Vagina (tissue), 2 donors: ENCODE measurements at regions not wholly inside any gene's neighbourhood (a gene's known extent, or its start where the extent isn't known, plus 50 kb on each side); places are given as distances from the start of the nearest gene placed in this dataset.
"Not testable (repeated sequence)": the region's sequence is repeated elsewhere in the genome, so short reads cannot be mapped to it uniquely, and the experiment has no call there.

Source experiments
- DNase-seq, 2 donors: peaks; one replicate each; pipeline ENCODE4 v3.0.0-alpha.2; 2017; ENCODE audit errors: extremely low spot score in 2 of 2
- H3K27ac ChIP-seq: fragments of 200-600 bp; sonication (generic); one replicate; pipeline ENCODE4 v1.5.1; 2019
- H3K27me3 ChIP-seq: fragments of 200-600 bp; sonication (generic); one replicate; pipeline ENCODE4 v1.5.1; 2019
- H3K36me3 ChIP-seq, 2 donors: fragments of 200-600 bp; sonication (generic); one replicate each; pipeline ENCODE4 v1.5.1; 2017 to 2019
- H3K4me1 ChIP-seq: fragments of 200-600 bp; sonication (generic); one replicate; pipeline ENCODE4 v1.5.1; 2019
- H3K4me3 ChIP-seq, 2 donors: fragments of 200-600 bp; sonication (generic); 1 replicate in 1 of 2; 2 replicates in 1 of 2; pipeline ENCODE4 v1.5.1; 2016 to 2019
- H3K9me3 ChIP-seq: fragments of 200-600 bp; sonication (generic); one replicate; pipeline ENCODE4 v1.5.1; 2019
- POLR2A ChIP-seq, 2 donors: fragments of 450-650 bp; IDR thresholded peaks; one replicate each; pipeline ENCODE4 v1.6.1; 2017; ENCODE audit warnings: antibody characterized with exemption in 2 of 2, mild to moderate bottlenecking in 2 of 2, moderate library complexity in 2 of 2
- POLR2AphosphoS5 ChIP-seq, 2 donors: sonication (generic); formaldehyde crosslinking; IDR thresholded peaks; one replicate each; pipeline ENCODE4 v1.9.0; 2017; ENCODE audit warnings: antibody characterized with exemption in 2 of 2, mild to moderate bottlenecking in 2 of 2, low read depth in 1 of 2; ENCODE audit not compliant: insufficient read depth in 1 of 2
- intact Hi-C: fragments of 100-400 bp; cut with DNase I; formaldehyde crosslinking; loops from one replicate; pipeline ENCODE4 v1.15.1; 2023
- TF ChIP-seq, protein P1 (sequence below), 3 experiments: fragments of 450-650 bp in 2 of 3; fragments of 200-600 bp in 1 of 3; sonication (generic) in 1 of 3; IDR thresholded peaks; one replicate each; pipeline ENCODE4 v1.5.1; 2017 to 2019; ENCODE audit warnings: antibody characterized with exemption in 3 of 3, mild to moderate bottlenecking in 2 of 3, moderate library complexity in 2 of 3

DNA sequence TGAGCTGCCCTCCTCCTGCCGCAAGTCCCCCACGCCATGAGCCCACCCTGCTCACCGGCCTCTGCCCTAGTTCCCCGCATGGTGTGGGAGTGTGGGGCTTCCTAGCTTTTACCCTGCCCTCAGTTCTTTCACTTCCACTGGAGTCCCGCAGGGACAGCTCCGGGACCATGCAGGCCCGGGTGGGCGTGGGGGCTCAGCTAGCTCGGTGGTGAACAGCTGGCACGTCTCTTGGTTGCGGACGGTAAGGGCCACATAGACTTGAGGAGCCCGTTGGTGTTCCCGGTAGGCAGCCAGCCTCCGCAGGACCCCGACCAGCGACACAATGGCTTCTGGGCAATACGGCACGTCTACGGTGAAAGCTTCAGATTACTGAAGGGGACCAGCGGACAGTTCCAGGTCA lies 108.9 kb upstream of the CCZ1B start:
- H3K9me3 ChIP-seq: no peaks in the 10 kb centered on the region
- TF ChIP-seq POLR2A (IDR thresholded peaks at IDR 0.05): no peak
- TF ChIP-seq, protein P1, sequence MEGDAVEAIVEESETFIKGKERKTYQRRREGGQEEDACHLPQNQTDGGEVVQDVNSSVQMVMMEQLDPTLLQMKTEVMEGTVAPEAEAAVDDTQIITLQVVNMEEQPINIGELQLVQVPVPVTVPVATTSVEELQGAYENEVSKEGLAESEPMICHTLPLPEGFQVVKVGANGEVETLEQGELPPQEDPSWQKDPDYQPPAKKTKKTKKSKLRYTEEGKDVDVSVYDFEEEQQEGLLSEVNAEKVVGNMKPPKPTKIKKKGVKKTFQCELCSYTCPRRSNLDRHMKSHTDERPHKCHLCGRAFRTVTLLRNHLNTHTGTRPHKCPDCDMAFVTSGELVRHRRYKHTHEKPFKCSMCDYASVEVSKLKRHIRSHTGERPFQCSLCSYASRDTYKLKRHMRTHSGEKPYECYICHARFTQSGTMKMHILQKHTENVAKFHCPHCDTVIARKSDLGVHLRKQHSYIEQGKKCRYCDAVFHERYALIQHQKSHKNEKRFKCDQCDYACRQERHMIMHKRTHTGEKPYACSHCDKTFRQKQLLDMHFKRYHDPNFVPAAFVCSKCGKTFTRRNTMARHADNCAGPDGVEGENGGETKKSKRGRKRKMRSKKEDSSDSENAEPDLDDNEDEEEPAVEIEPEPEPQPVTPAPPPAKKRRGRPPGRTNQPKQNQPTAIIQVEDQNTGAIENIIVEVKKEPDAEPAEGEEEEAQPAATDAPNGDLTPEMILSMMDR (IDR thresholded peaks at IDR 0.05): no peak
- no peak for TF ChIP-seq POLR2AphosphoS5 (IDR thresholded peaks at IDR 0.05; ENCODE audit: insufficient read depth in 1 of 2, low read depth in 1 of 2)
- H3K27me3 ChIP-seq: no peaks in the 10 kb centered on the region
- intact Hi-C loops: no loop called here
- H3K4me3 ChIP-seq: no peak overlapping the region
- no peaks in the 10 kb centered on the region for H3K36me3 ChIP-seq
- H3K4me1 ChIP-seq: no peaks in the 10 kb centered on the region
- DNase-seq: no peak
- no peak overlapping the region for H3K27ac ChIP-seq

DNA sequence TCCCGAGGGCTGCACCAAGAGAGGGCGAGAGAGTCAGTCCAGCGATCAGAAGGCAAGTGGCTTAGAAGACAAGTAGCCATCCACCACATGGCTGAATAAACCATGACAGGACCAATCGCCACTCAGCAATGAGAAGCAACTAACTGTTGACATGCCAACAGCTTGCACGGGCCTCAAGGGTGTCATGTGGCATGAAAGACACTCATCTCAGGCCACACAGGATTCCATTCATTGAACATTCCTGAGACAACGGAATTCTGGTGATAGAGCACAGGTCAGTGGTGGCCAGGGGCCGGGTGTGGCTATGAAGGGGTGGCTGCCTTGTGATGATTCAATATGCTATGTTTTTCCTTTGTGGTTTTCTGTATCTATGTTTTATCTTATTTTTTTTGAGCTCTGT lies 110.6 kb upstream of the CCZ1B start:
- H3K4me3 ChIP-seq, H3K4me1 ChIP-seq, H3K27ac ChIP-seq, H3K36me3 ChIP-seq, intact Hi-C loops, H3K27me3 ChIP-seq, DNase-seq, H3K9me3 ChIP-seq: not testable (repeated sequence)

DNA sequence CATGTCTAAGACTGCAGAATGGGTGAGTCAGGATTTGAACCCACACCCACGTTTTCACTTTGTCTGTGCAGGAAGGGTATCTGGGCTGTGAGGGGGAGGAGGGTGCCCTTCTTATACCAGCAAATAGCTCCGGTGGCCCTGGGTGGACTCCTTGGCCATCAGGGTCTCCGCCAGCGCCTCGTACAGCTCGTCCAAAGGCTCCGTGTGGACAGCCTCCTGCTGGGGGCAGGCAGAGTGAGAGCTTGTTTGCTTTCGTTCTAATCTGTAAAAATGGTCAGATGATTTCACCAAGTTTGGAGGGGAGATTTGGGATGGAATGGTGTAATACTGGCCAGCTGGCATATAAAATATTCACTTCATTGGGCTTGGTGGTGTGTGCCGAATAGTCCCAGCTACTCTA lies 111.7 kb upstream of the CCZ1B start:
- H3K4me1 ChIP-seq, H3K27me3 ChIP-seq, H3K36me3 ChIP-seq, DNase-seq, H3K4me3 ChIP-seq, H3K9me3 ChIP-seq, intact Hi-C loops, H3K27ac ChIP-seq: not testable (repeated sequence)

DNA sequence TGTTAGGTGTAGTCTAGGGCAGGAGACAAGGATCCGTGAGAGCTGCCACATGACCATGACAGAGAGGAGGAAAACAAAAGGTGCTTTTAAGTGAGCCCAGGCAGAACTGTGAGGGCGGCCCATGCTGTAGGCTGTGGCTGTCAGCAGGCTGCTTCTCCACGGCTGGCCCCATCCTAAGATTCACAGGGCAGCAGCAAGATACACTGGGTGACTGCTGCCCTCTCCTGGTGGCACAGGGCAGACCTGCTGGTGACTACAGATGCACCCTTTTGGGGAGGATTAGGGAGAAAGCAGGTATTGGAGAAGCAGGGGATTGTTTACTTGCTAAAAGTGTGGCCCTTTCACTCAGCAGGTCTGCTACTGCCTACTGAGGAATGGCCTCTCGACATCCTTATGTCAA lies 112.2 kb upstream of the CCZ1B start:
- H3K4me1 ChIP-seq, intact Hi-C loops, H3K27ac ChIP-seq, H3K27me3 ChIP-seq, H3K9me3 ChIP-seq, H3K36me3 ChIP-seq, H3K4me3 ChIP-seq, DNase-seq: not testable (repeated sequence)

DNA sequence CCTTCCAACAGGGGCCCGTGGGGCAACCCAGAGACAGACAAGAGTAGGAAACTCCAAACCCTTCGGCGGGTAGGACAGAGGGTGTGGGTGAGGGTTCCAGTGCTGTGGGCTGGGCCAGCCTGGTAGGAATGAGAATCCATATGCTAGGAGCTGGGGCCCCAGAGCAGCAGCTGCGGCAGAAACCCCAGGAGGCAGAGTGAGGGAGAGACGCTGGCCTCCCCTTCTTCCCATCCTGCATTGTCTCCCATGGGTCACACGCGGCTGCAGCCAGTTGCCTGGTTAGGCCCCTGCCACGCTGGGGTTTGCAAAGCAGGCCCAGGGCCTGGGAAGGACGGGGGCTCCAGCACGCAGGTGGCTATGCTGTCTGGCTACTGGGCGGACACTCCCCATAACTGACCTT lies 113.1 kb upstream of the CCZ1B start:
- H3K27ac ChIP-seq, H3K27me3 ChIP-seq, H3K4me3 ChIP-seq, H3K9me3 ChIP-seq, DNase-seq, intact Hi-C loops, H3K4me1 ChIP-seq, H3K36me3 ChIP-seq: not testable (repeated sequence)

DNA sequence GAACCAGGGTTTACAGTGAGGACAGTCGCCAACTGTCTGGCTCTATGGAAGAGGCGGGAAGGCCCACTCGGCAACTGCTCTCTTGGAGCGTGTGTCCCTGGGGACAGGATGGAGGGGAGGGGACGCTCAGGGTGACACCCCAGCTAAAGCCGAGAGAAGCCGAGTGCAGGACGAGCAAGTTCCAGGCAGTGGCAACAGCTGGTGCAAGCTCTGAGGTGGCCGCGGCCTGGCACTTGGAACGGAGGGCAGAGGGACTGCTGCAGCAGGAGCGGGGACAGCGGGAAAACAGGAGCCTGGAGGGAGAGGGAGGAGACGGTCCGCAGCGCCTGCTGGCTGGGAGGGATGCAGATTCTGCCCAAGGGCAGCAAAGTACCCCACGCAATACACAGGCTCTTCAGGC lies 113.8 kb upstream of the CCZ1B start:
- H3K4me3 ChIP-seq, intact Hi-C loops, H3K36me3 ChIP-seq, H3K27me3 ChIP-seq, DNase-seq, H3K27ac ChIP-seq, H3K4me1 ChIP-seq, H3K9me3 ChIP-seq: not testable (repeated sequence)

DNA sequence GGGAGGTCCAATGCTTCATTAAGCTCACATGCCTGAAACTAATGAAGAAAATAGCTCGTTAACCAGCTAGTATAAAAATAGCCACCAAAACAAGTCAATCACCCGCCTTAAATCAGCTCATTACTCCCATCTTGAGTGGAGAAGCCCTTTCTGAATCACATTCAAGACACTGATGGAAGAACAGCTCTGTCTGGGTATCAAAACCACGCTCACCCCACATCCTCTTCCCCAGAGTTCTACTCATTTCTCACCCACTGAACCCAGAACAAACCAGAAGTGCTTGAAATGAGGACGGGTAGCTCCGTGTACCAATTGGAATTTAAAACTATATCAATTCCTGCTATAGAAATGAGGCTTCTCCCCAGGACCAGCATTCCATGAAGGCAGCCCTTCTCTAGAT lies 120.8 kb upstream of the CCZ1B start:
- H3K27me3 ChIP-seq, H3K27ac ChIP-seq, DNase-seq, H3K9me3 ChIP-seq, H3K4me1 ChIP-seq, intact Hi-C loops, H3K36me3 ChIP-seq, H3K4me3 ChIP-seq: not testable (repeated sequence)

DNA sequence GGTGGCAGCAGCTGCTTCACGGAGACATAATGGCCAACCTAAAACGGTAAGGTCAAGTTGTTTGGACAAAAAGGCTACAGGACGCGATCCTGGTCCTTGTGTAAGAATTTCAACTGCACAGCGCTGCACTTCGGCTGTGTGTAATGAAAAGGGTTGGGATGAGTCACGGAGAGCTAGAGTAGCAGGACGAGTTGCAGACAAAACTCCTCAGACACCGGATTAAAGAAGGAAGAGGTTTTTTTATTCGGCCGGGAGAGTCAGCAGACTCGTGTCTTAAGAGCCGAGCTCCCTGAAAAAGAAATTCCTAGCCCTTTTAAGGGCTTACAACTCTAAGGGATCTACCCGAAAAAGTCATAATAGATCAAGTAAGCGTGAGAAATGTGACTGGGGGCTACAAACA lies 124.2 kb upstream of the CCZ1B start:
- H3K4me1 ChIP-seq, H3K36me3 ChIP-seq, intact Hi-C loops, H3K9me3 ChIP-seq, H3K27ac ChIP-seq, H3K27me3 ChIP-seq, DNase-seq, H3K4me3 ChIP-seq: not testable (repeated sequence)

DNA sequence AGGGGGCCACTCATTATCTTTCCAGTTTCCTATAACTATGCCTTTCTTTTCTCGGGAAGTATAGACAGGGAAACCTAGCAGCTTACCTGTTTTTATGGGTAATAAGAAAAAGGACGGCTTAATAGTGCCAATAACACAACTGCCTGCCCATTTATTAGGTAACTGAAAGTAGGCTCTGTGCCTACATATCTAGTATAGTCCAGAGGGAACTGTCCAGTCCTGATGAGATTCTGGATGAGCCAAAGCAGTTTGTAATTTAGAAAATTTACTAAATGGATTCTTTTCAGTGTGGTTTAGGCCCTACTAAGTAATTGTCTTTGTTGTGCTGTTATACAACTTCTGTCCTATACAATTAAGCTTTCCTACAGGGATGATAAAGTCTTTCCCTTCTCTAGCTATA lies 125.5 kb upstream of the CCZ1B start:
- H3K9me3 ChIP-seq, H3K4me1 ChIP-seq, H3K4me3 ChIP-seq, H3K27me3 ChIP-seq, H3K27ac ChIP-seq, DNase-seq, H3K36me3 ChIP-seq, intact Hi-C loops: not testable (repeated sequence)
